B cell (primary cell): ENCODE measurements at regions not wholly inside any gene's neighbourhood (a gene's known extent, or its start where the extent isn't known, plus 50 kb on each side); places are given as distances from the start of the nearest gene placed in this dataset.

Source experiments
- EZH2 ChIP-seq: IDR thresholded peaks from 2 replicates; pipeline ENCODE4 v1.6.1; 2012; ENCODE audit warnings: borderline replicate concordance, low read depth, mild to moderate bottlenecking, moderate library complexity, low read length; ENCODE audit not compliant: insufficient read depth, poor library complexity, severe bottlenecking
- TF ChIP-seq, protein P1 (sequence below): fragments of 200-600 bp; IDR thresholded peaks from one replicate; pipeline ENCODE4 v1.8.0; 2022; ENCODE audit warnings: antibody characterized with exemption, mild to moderate bottlenecking

DNA sequence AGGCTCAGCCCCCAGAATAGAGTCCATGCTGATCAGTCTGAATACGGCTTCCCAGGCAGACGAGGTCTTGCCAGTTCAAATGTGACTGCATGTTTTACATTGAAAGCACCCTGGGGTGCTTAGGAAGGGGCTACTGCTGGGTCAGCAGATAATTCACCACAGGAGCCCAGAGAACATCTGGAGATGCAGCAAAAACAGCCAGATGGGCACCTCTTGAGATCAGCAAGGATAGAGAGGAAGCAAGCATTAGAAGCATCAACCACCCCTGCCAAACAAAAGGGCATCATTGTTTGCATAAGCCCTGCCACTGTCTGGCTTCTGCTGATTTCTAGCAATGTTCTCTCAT is 403.1 kb downstream of the RRAGC start:
- TF ChIP-seq, protein P1, sequence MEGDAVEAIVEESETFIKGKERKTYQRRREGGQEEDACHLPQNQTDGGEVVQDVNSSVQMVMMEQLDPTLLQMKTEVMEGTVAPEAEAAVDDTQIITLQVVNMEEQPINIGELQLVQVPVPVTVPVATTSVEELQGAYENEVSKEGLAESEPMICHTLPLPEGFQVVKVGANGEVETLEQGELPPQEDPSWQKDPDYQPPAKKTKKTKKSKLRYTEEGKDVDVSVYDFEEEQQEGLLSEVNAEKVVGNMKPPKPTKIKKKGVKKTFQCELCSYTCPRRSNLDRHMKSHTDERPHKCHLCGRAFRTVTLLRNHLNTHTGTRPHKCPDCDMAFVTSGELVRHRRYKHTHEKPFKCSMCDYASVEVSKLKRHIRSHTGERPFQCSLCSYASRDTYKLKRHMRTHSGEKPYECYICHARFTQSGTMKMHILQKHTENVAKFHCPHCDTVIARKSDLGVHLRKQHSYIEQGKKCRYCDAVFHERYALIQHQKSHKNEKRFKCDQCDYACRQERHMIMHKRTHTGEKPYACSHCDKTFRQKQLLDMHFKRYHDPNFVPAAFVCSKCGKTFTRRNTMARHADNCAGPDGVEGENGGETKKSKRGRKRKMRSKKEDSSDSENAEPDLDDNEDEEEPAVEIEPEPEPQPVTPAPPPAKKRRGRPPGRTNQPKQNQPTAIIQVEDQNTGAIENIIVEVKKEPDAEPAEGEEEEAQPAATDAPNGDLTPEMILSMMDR, result no peak
- no peak for TF ChIP-seq EZH2
